ENCODE measurements at regions not wholly inside any gene's neighbourhood (a gene's known extent, or its start where the extent isn't known, plus 50 kb on each side); places are given as distances from the start of the nearest gene placed in this dataset.

DNA sequence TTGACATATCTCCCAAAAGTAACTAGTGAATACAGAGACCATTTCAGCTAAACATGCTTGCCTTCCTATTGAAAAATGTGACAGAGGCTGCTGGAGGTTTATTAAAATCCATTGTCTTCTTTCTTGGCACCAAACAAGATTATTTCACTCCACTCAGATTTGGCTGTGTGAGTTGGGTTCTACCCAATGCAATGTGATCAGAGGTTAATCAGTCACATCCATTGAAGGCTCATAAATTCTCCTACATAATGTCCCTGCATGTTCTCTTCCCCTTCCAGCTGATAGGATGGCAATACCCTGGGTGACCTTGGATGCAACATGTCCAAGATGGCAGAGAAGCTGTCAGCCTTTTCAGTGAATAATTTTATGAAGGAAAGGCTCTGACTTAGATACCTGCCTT lies 54.5 kb downstream of the TKTL2 start:
- no peak overlapping the region for H3K9ac ChIP-seq (ENCODE audit: low read length)
- H3K36me3 ChIP-seq (ENCODE audit: control insufficient read depth, low read depth, low read length) = no peaks in the 10 kb centered on the region
- no peak overlapping the region for H3K27ac ChIP-seq (ENCODE audit: low read length)
- H3K27me3 ChIP-seq (ENCODE audit: control insufficient read depth, insufficient read depth, low read length) = no peaks in the 10 kb centered on the region
- H3K9me3 ChIP-seq (ENCODE audit: control insufficient read depth, low read depth, low read length) = peaks cover 3% of the 10 kb centered on the region
- no peak overlapping the region for H3K4me3 ChIP-seq (ENCODE audit: low read length)
- H3K4me1 ChIP-seq (ENCODE audit: control insufficient read depth, low read depth, low read length) = peaks cover 11% of the 10 kb centered on the region

DNA sequence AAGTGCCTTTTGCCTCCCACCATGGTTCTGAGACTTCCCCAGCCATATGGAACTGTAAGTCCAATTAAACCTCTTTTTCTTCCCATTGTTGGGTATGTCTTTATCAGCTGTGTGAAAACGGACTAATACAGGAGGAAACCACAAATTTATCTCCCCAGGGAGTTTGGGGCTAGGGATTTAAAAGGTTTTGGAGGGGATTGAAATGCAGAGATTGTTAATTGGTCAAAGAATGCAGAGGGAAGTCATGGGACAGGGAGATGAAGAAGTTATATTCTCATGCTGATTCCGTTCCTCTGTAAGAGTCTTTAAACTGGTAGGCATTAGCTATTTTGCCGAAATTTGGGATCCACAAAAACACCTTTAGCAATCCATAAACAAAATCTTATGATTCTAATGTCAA lies 57.9 kb downstream of the TKTL2 start:
- Histone ChIP-seq H3K9ac (ENCODE audit: low read length) (no peak overlapping the region), H3K4me3 (ENCODE audit: low read length) (peak overlapping the region; percentile 10), H3K9me3 (ENCODE audit: control insufficient read depth, low read depth, low read length) (peaks cover 3% of the 10 kb centered on the region), H3K4me1 (ENCODE audit: control insufficient read depth, low read depth, low read length) (peaks cover 11% of the 10 kb centered on the region), H3K36me3 (ENCODE audit: control insufficient read depth, low read depth, low read length) (no peaks in the 10 kb centered on the region), H3K27me3 (ENCODE audit: control insufficient read depth, insufficient read depth, low read length) (no peaks in the 10 kb centered on the region), H3K27ac (ENCODE audit: low read length) (peak overlapping the region; percentile 32)

DNA sequence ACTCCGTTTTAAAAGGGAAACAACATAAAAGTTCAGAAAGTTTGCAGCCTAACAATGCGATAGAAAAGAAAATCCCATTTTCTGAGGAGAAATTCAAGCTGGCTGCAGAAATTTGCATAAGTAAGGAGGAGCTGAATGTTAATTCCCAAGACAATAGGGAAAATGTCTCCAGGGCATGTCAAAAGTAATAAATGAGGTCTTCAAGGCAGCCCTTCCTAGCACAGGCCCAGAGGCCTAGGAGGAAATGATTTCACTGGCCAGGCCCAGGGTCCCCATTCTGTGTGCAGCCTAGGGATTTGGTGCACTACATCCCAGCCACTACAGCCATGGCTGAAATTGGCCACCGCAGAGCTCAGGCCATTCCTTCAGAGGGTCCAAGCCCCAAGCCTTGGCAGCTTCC lies 59.3 kb downstream of the TKTL2 start:
- Histone ChIP-seq H3K9me3 (ENCODE audit: control insufficient read depth, low read depth, low read length) (peaks cover 3% of the 10 kb centered on the region), H3K4me3 (ENCODE audit: low read length) (no peak overlapping the region), H3K9ac (ENCODE audit: low read length) (no peak overlapping the region), H3K4me1 (ENCODE audit: control insufficient read depth, low read depth, low read length) (peaks cover 11% of the 10 kb centered on the region), H3K27me3 (ENCODE audit: control insufficient read depth, insufficient read depth, low read length) (no peaks in the 10 kb centered on the region), H3K36me3 (ENCODE audit: control insufficient read depth, low read depth, low read length) (no peaks in the 10 kb centered on the region), H3K27ac (ENCODE audit: low read length) (no peak overlapping the region)

DNA sequence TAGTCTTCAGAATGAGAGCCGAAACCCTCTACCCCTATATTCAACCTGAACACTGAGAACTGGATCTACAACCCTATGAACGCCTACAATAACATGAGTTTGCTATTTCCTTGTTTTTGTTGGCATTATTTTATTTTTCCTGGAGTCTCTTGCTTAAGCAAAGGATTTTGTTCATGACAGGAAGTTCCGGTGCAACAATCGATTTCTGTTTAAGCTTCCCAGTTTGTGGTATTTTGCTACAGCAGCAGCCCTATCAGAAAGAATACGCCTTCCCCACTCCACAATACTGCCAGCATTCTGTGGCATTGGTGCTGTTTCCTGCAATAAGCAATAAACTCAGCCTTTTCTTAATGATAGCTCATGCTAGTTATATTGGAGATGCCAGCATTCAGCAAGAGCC lies 60.9 kb downstream of the NPY5R start:
- H3K27me3 ChIP-seq (ENCODE audit: control insufficient read depth, insufficient read depth, low read length) = no peaks in the 10 kb centered on the region
- H3K27ac ChIP-seq (ENCODE audit: low read length) = no peak overlapping the region
- H3K4me1 ChIP-seq (ENCODE audit: control insufficient read depth, low read depth, low read length) = peaks cover 26% of the 10 kb centered on the region
- H3K4me3 ChIP-seq (ENCODE audit: low read length) = no peak overlapping the region
- no peaks in the 10 kb centered on the region for H3K9me3 ChIP-seq (ENCODE audit: control insufficient read depth, low read depth, low read length)
- no peak overlapping the region for H3K9ac ChIP-seq (ENCODE audit: low read length)
- no peaks in the 10 kb centered on the region for H3K36me3 ChIP-seq (ENCODE audit: control insufficient read depth, low read depth, low read length)

DNA sequence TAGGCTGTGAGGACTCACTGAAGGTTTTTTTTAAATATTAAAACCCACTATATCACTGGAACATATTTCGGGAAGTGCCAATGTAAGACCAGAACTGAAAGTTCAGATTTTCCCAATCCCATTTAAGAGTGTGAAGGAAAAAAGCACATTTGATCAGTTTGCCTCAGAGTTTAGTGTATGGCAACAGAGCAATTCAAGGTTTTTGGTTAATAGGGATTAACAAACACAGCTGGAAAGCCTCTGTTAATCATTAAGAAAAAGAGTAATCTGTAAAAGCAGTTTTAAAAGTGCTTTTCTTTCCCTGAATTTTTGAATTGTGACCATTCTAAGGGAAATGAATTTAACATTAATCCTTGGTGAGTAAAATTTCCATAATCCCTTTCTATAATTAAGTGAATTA lies 60.4 kb downstream of the NPY5R start:
- no peak overlapping the region for H3K4me3 ChIP-seq (ENCODE audit: low read length)
- no peaks in the 10 kb centered on the region for H3K9me3 ChIP-seq (ENCODE audit: control insufficient read depth, low read depth, low read length)
- H3K9ac ChIP-seq (ENCODE audit: low read length) = no peak overlapping the region
- H3K36me3 ChIP-seq (ENCODE audit: control insufficient read depth, low read depth, low read length) = no peaks in the 10 kb centered on the region
- no peaks in the 10 kb centered on the region for H3K27me3 ChIP-seq (ENCODE audit: control insufficient read depth, insufficient read depth, low read length)
- H3K27ac ChIP-seq (ENCODE audit: low read length) = no peak overlapping the region
- peaks cover 26% of the 10 kb centered on the region for H3K4me1 ChIP-seq (ENCODE audit: control insufficient read depth, low read depth, low read length)

All from iPS-18a (cell line).